Stimulated activated naive B cell treated with anti-CD40 and anti-IgM and Interleukin-4, amounts not matched to agents 10 μg/mL and 1 μg/mL and 100 μg/mL, for 72 hours (primary cell): ENCODE measurements at regions not wholly inside any gene's neighbourhood (a gene's known extent, or its start where the extent isn't known, plus 50 kb on each side); places are given as distances from the start of the nearest gene placed in this dataset.
"Not testable (repeated sequence)": the region's sequence is repeated elsewhere in the genome, so short reads cannot be mapped to it uniquely, and the experiment has no call there.

Source experiments
- ATAC-seq, 2 donors: fragments of 150-1000 bp; cut with Tn5 transposase; replicated peaks; 2 replicates each; pipeline ENCODE4 v1.10.0; 2021; ENCODE audit warnings: moderate library complexity in 1 of 2
- DNase-seq: peaks from one replicate; pipeline ENCODE4 v3.0.0; 2021
- H3K27ac Mint-ChIP-seq: one replicate; pipeline ENCODE4 v1.8.0; 2022; ENCODE audit warnings: mild to moderate bottlenecking, mixed read lengths
- H3K27me3 Mint-ChIP-seq, 2 donors: one replicate each; pipeline ENCODE4 v1.8.0; 2022; ENCODE audit warnings: mixed read lengths in 2 of 2
- H3K36me3 Mint-ChIP-seq, 2 donors: one replicate each; pipeline ENCODE4 v1.8.0; 2022; ENCODE audit warnings: mixed read lengths in 2 of 2, mild to moderate bottlenecking in 1 of 2
- H3K4me1 Mint-ChIP-seq, 2 donors: one replicate each; pipeline ENCODE4 v1.8.0; 2022; ENCODE audit warnings: mixed read lengths in 2 of 2, mild to moderate bottlenecking in 1 of 2
- H3K4me3 Mint-ChIP-seq, 2 donors: one replicate each; pipeline ENCODE4 v1.8.0; 2022; ENCODE audit warnings: mild to moderate bottlenecking in 2 of 2, mixed read lengths in 2 of 2, moderate library complexity in 1 of 2
- H3K9me3 Mint-ChIP-seq, 2 donors: one replicate each; pipeline ENCODE4 v1.8.0; 2022; ENCODE audit warnings: mixed read lengths in 2 of 2, mild to moderate bottlenecking in 1 of 2

GRCh38 chr4:131730574-131730973, 1418.5 kb upstream of the PCDH10 start:
- not testable (repeated sequence) for H3K36me3 Mint-ChIP-seq, H3K27me3 Mint-ChIP-seq, H3K4me3 Mint-ChIP-seq, H3K9me3 Mint-ChIP-seq, H3K27ac Mint-ChIP-seq, ATAC-seq, H3K4me1 Mint-ChIP-seq, DNase-seq

GRCh38 chr4:131732034-131732630, 1417.0 kb upstream of the PCDH10 start:
- not testable (repeated sequence) for H3K27me3 Mint-ChIP-seq, H3K27ac Mint-ChIP-seq, DNase-seq, H3K36me3 Mint-ChIP-seq, ATAC-seq, H3K4me3 Mint-ChIP-seq, H3K4me1 Mint-ChIP-seq, H3K9me3 Mint-ChIP-seq

- H3K4me1 Mint-ChIP-seq, DNase-seq, H3K9me3 Mint-ChIP-seq, H3K27ac Mint-ChIP-seq, H3K36me3 Mint-ChIP-seq, H3K4me3 Mint-ChIP-seq, ATAC-seq, H3K27me3 Mint-ChIP-seq: not testable (repeated sequence)
These were observed 1414.8 kb upstream of the PCDH10 start for GRCh38 chr4:131734321-131734720.

GRCh38 chr4:131734851-131735385, 1414.2 kb upstream of the PCDH10 start:
- not testable (repeated sequence) for H3K9me3 Mint-ChIP-seq, H3K36me3 Mint-ChIP-seq, H3K27ac Mint-ChIP-seq, DNase-seq, H3K4me1 Mint-ChIP-seq, H3K27me3 Mint-ChIP-seq, ATAC-seq, H3K4me3 Mint-ChIP-seq

GRCh38 chr4:131738991-131739390, 1410.1 kb upstream of the PCDH10 start:
- H3K27me3 Mint-ChIP-seq, H3K4me1 Mint-ChIP-seq, H3K4me3 Mint-ChIP-seq, H3K27ac Mint-ChIP-seq, DNase-seq, ATAC-seq, H3K36me3 Mint-ChIP-seq, H3K9me3 Mint-ChIP-seq: not testable (repeated sequence)

GRCh38 chr4:131741836-131742235, 1407.3 kb upstream of the PCDH10 start:
- not testable (repeated sequence) for H3K27ac Mint-ChIP-seq, H3K4me1 Mint-ChIP-seq, ATAC-seq, H3K36me3 Mint-ChIP-seq, DNase-seq, H3K4me3 Mint-ChIP-seq, H3K9me3 Mint-ChIP-seq, H3K27me3 Mint-ChIP-seq

GRCh38 chr4:131742536-131743205, 1406.4 kb upstream of the PCDH10 start:
- not testable (repeated sequence) for H3K4me1 Mint-ChIP-seq, ATAC-seq, H3K27me3 Mint-ChIP-seq, H3K4me3 Mint-ChIP-seq, H3K36me3 Mint-ChIP-seq, H3K9me3 Mint-ChIP-seq, DNase-seq, H3K27ac Mint-ChIP-seq

- H3K27ac Mint-ChIP-seq, H3K9me3 Mint-ChIP-seq, H3K27me3 Mint-ChIP-seq, DNase-seq, H3K36me3 Mint-ChIP-seq, H3K4me3 Mint-ChIP-seq, H3K4me1 Mint-ChIP-seq, ATAC-seq: not testable (repeated sequence)
These were observed 1405.7 kb upstream of the PCDH10 start for GRCh38 chr4:131743348-131743747.

- not testable (repeated sequence) for ATAC-seq, H3K4me3 Mint-ChIP-seq, H3K27me3 Mint-ChIP-seq, H3K27ac Mint-ChIP-seq, H3K9me3 Mint-ChIP-seq, H3K36me3 Mint-ChIP-seq, DNase-seq, H3K4me1 Mint-ChIP-seq
These were observed 1401.9 kb upstream of the PCDH10 start for GRCh38 chr4:131747203-131747602.

GRCh38 chr4:131749224-131749623, 1399.9 kb upstream of the PCDH10 start:
- H3K9me3 Mint-ChIP-seq, H3K27me3 Mint-ChIP-seq, H3K27ac Mint-ChIP-seq, H3K4me1 Mint-ChIP-seq, ATAC-seq, H3K36me3 Mint-ChIP-seq, DNase-seq, H3K4me3 Mint-ChIP-seq: not testable (repeated sequence)

GRCh38 chr4:131750006-131750405, 1399.1 kb upstream of the PCDH10 start:
- ATAC-seq, H3K4me3 Mint-ChIP-seq, DNase-seq, H3K36me3 Mint-ChIP-seq, H3K27me3 Mint-ChIP-seq, H3K4me1 Mint-ChIP-seq, H3K27ac Mint-ChIP-seq, H3K9me3 Mint-ChIP-seq: not testable (repeated sequence)

GRCh38 chr4:131750469-131750868, 1398.6 kb upstream of the PCDH10 start:
- not testable (repeated sequence) for H3K4me3 Mint-ChIP-seq, H3K4me1 Mint-ChIP-seq, H3K36me3 Mint-ChIP-seq, H3K27me3 Mint-ChIP-seq, ATAC-seq, H3K9me3 Mint-ChIP-seq, H3K27ac Mint-ChIP-seq, DNase-seq

- not testable (repeated sequence) for H3K9me3 Mint-ChIP-seq, H3K36me3 Mint-ChIP-seq, H3K4me3 Mint-ChIP-seq, H3K4me1 Mint-ChIP-seq, ATAC-seq, H3K27ac Mint-ChIP-seq, H3K27me3 Mint-ChIP-seq, DNase-seq
These were observed 1386.9 kb upstream of the PCDH10 start for GRCh38 chr4:131762234-131762633.

- Mint-ChIP-seq H3K27ac (no peak overlapping the region), H3K4me1 (no peaks in the 10 kb centered on the region), H3K27me3 (no peaks in the 10 kb centered on the region), H3K36me3 (peaks cover 0 to 2% of the 10 kb centered on the region in 2 donors), H3K4me3 (no peak overlapping the region), H3K9me3 (peaks cover 0 to 4% of the 10 kb centered on the region in 2 donors)
- ATAC-seq (no peak), DNase-seq (no peak)
These were observed 1384.4 kb upstream of the PCDH10 start for GRCh38 chr4:131764730-131765129.

GRCh38 chr4:131774382-131774781, 1374.7 kb upstream of the PCDH10 start:
- not testable (repeated sequence) for DNase-seq, H3K4me1 Mint-ChIP-seq, ATAC-seq, H3K36me3 Mint-ChIP-seq, H3K4me3 Mint-ChIP-seq, H3K27ac Mint-ChIP-seq, H3K9me3 Mint-ChIP-seq, H3K27me3 Mint-ChIP-seq
